ENCODE measurements at regions not wholly inside any gene's neighbourhood (a gene's known extent, or its start where the extent isn't known, plus 50 kb on each side); places are given as distances from the start of the nearest gene placed in this dataset.

DNA sequence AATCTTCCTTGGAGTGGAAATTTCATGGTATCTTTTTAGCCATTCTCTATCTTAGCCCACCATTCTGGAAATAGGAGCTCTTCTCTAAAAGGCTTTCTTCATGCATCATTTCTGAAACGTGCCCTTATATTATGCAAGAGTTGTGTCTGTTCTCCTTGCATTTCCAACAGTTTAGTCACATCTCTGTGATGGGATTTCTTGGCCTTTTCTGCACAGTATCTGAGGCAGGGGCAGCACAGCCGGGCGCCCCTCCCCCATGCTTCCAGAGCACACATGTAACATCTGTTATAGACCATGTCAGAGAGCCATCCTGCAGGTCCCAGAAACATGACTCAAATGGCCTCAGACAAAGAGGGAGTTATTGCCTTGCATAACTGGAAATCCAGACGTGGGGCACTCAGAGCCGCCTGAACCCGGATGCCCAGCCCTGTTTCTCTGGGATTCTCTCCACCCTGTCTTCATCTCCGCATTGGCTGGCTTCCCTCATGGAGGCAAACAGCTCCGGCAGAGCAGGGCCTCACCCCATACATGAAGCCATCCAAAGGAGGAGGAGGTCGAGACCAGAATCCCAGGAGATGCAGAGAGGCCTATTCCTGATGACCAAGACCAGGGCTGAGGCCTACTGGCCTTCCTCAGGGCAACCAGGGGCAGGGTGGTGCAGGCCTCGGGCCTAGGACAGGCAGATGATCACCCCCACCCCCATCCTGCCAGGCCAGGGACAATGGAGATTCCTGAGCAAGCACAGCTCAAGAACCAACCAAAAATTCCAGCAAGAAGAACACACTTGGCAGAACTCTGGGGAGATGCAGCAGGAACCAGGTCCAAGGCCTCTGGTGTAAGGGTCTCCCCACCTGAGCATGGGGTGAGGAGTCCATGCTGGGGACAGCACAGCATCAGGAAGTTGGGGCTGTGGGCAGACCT is 61.3 kb downstream of the IGLL5 start:
- TF ChIP-seq CTCF (IDR thresholded peaks at IDR 0.05): no peak
- no peak for TF ChIP-seq POLR2A (IDR thresholded peaks at IDR 0.05)

Data from adrenal gland (tissue), 5 donors.